A673 (cell line): ENCODE measurements at regions not wholly inside any gene's neighbourhood (a gene's known extent, or its start where the extent isn't known, plus 50 kb on each side); places are given as distances from the start of the nearest gene placed in this dataset.

ENCODE experiments used
- BruUV-seq: library from RNA; stranded (reverse); fragments of 400-500 nt; replicated peaks from 2 replicates; lab custom pipeline; 2021; lab: Mats Ljungman, UMichigan
- CTCF ChIA-PET: fragments of 300-600 bp; sonication (Branson Sonifier 250); formaldehyde crosslinking; loops from one replicate; lab custom pipeline; 2022; ENCODE audit warnings: antibody characterized with exemption; lab: Charles Lee
- POLR2A ChIA-PET: fragments of 300-600 bp; sonication (Branson Sonifier 250); formaldehyde crosslinking; loops from one replicate; lab custom pipeline; 2022; ENCODE audit warnings: antibody characterized with exemption; ENCODE audit not compliant: low non-redundant PET; lab: Charles Lee
- DNase-seq: peaks from one replicate; pipeline ENCODE4 v3.0.0-alpha.2; 2015; ENCODE audit warnings: low spot score
- H3K27ac ChIP-seq: fragments of 200-600 bp; sonication (generic); 2 replicates; pipeline ENCODE4 v1.5.1; 2016; ENCODE audit warnings: mixed run types, low read depth, mild to moderate bottlenecking, mixed read lengths, antibody characterized with exemption, low read length; ENCODE audit not compliant: poor library complexity, severe bottlenecking
- H3K27me3 ChIP-seq: fragments of 200-600 bp; sonication (generic); replicated peaks from 2 replicates; pipeline ENCODE4 v1.6.1; 2017; ENCODE audit warnings: mixed run types, low read depth, mild to moderate bottlenecking, mixed read lengths, antibody characterized with exemption, low read length; ENCODE audit not compliant: insufficient read depth, poor library complexity
- H3K36me3 ChIP-seq: fragments of 200-600 bp; sonication (generic); 2 replicates; pipeline ENCODE4 v1.6.1; 2016; ENCODE audit warnings: mixed run types, mild to moderate bottlenecking, mixed read lengths, antibody characterized with exemption, low read length; ENCODE audit not compliant: insufficient read depth, poor library complexity, severe bottlenecking
- H3K4me1 ChIP-seq: fragments of 200-600 bp; sonication (generic); 2 replicates; pipeline ENCODE4 v1.6.1; 2017; ENCODE audit warnings: mixed run types, mild to moderate bottlenecking, mixed read lengths, antibody characterized with exemption, low read length; ENCODE audit not compliant: insufficient read depth, poor library complexity, severe bottlenecking
- H3K4me3 ChIP-seq: fragments of 200-600 bp; sonication (generic); 2 replicates; pipeline ENCODE4 v1.5.1; 2016; ENCODE audit warnings: low read depth, mixed run types, mild to moderate bottlenecking, mixed read lengths, low read length; ENCODE audit not compliant: poor library complexity, severe bottlenecking
- H3K9me3 ChIP-seq: fragments of 200-600 bp; sonication (generic); 2 replicates; pipeline ENCODE4 v1.6.1; 2016; ENCODE audit warnings: mixed run types, low read depth, mild to moderate bottlenecking, mixed read lengths, antibody characterized with exemption, low read length; ENCODE audit not compliant: poor library complexity, severe bottlenecking
- EZH2 ChIP-seq: fragments of 200-600 bp; sonication (generic); IDR thresholded peaks from 2 replicates; pipeline ENCODE4 v1.6.1; 2017; ENCODE audit warnings: borderline replicate concordance, low read depth, mild to moderate bottlenecking, mixed read lengths, antibody characterized with exemption, low read length; ENCODE audit not compliant: poor library complexity, severe bottlenecking
- intact Hi-C: fragments of 100-400 bp; cut with micrococcal nuclease; formaldehyde crosslinking; loops from one replicate; pipeline ENCODE4 v1.10.0; 2022; ENCODE audit not compliant: unreplicated experiment
- TF ChIP-seq, protein P1 (sequence below): fragments of 300-800, 200-600 bp; sonication (generic); conservative IDR thresholded peaks from 2 replicates; pipeline ENCODE4 v1.5.1; 2017; ENCODE audit warnings: low read depth, mild to moderate bottlenecking, antibody characterized with exemption, low read length, moderate library complexity, mixed read lengths

- Histone ChIP-seq H3K9me3 (no peaks in the 10 kb centered on the region), H3K27ac (no peak overlapping the region), H3K27me3 (no peaks in the 10 kb centered on the region), H3K4me1 (no peaks in the 10 kb centered on the region), H3K4me3 (no peak overlapping the region), H3K36me3 (no peaks in the 10 kb centered on the region)
- CTCF ChIA-PET, result no interaction called here
- no TSS peak for BruUV-seq
- TF ChIP-seq, protein P1, sequence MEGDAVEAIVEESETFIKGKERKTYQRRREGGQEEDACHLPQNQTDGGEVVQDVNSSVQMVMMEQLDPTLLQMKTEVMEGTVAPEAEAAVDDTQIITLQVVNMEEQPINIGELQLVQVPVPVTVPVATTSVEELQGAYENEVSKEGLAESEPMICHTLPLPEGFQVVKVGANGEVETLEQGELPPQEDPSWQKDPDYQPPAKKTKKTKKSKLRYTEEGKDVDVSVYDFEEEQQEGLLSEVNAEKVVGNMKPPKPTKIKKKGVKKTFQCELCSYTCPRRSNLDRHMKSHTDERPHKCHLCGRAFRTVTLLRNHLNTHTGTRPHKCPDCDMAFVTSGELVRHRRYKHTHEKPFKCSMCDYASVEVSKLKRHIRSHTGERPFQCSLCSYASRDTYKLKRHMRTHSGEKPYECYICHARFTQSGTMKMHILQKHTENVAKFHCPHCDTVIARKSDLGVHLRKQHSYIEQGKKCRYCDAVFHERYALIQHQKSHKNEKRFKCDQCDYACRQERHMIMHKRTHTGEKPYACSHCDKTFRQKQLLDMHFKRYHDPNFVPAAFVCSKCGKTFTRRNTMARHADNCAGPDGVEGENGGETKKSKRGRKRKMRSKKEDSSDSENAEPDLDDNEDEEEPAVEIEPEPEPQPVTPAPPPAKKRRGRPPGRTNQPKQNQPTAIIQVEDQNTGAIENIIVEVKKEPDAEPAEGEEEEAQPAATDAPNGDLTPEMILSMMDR, result no peak
- no peak for TF ChIP-seq EZH2
- DNase-seq, result no peak
- POLR2A ChIA-PET, result no interaction called here
- intact Hi-C loops, result no loop called here
These were observed 453.3 kb downstream of the RFPL4B start for GRCh38 chr6:112800439-112800838.

- no peak for TF ChIP-seq EZH2
- TF ChIP-seq, protein P1, result no peak
- Histone ChIP-seq H3K9me3 (no peaks in the 10 kb centered on the region), H3K4me3 (no peak overlapping the region), H3K27ac (no peak overlapping the region), H3K36me3 (no peaks in the 10 kb centered on the region), H3K27me3 (no peaks in the 10 kb centered on the region), H3K4me1 (no peaks in the 10 kb centered on the region)
- BruUV-seq, result no TSS peak
- intact Hi-C loops, result no loop called here
- CTCF ChIA-PET, result no interaction called here
- no peak for DNase-seq
- POLR2A ChIA-PET, result no interaction called here
These were observed 453.8 kb downstream of the RFPL4B start for GRCh38 chr6:112800916-112801315.

GRCh38 chr6:112801468-112802080, 454.4 kb downstream of the RFPL4B start:
- H3K4me3 ChIP-seq, result no peak overlapping the region
- no peaks in the 10 kb centered on the region for H3K9me3 ChIP-seq
- no peaks in the 10 kb centered on the region for H3K4me1 ChIP-seq
- intact Hi-C loops, result no loop called here
- no peak for DNase-seq
- no peaks in the 10 kb centered on the region for H3K36me3 ChIP-seq
- H3K27me3 ChIP-seq, result no peaks in the 10 kb centered on the region
- ChIA-PET POLR2A (interaction anchor here (0.6 kb wide), 1 partner anchor 109 kb away, joined by 3 read pairs; no protein-coding TSS in a partner anchor), CTCF (no interaction called here)
- TF ChIP-seq, protein P1, result no peak
- no peak for TF ChIP-seq EZH2
- no peak overlapping the region for H3K27ac ChIP-seq
- BruUV-seq, result no TSS peak
